ENCODE measurements at regions not wholly inside any gene's neighbourhood (a gene's known extent, or its start where the extent isn't known, plus 50 kb on each side); places are given as distances from the start of the nearest gene placed in this dataset.
"Not testable (repeated sequence)": the region's sequence is repeated elsewhere in the genome, so short reads cannot be mapped to it uniquely, and the experiment has no call there.

DNA sequence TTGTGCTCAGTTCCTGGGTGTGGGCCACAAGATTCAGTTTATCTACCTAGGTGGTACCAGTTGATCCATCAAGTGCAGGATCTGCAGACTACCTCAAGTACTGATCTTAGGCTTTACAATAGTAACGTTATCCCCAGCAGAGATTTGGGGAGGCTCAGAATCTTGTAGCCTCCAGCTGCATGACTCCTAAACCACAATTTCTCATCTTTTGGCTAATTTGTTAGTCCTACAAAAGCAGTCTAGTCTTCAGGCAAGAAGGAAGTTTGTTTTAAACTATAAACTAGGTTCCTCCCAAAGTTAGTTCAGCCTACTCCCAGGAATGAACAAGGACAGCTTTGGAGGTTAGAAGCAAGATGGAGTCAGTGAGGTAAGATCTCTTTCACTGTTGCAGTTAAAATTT, 213.5 kb upstream of the PIEZO2 start:
- Histone ChIP-seq H3K9me3 (ENCODE audit: control insufficient read depth in 1 of 2, insufficient read depth in 1 of 2, low read length in 2 of 2) (peaks cover 0 to 3% of the 10 kb centered on the region in 2 experiments), H3K36me3 (ENCODE audit: insufficient read depth, low read length) (no peaks in the 10 kb centered on the region), H3K27ac (ENCODE audit: low read depth in 1 of 2, low read length in 2 of 2) (no peak overlapping the region), H3K27me3 (ENCODE audit: control insufficient read depth in 1 of 2, insufficient read depth in 2 of 2, low read length in 2 of 2) (no peaks in the 10 kb centered on the region), H3K4me1 (ENCODE audit: insufficient read depth, low read length) (no peaks in the 10 kb centered on the region), H3K4me3 (ENCODE audit: low read length) (no peak overlapping the region)
- ChIA-PET POLR2A (no interaction called here), CTCF (no interaction called here)
- no peaks in the 10 kb centered on the region for H3K4me1 Mint-ChIP-seq (ENCODE audit: low read depth)
- intact Hi-C loops (cut with DNase I, micrococcal nuclease): no loop called here
- H3K27ac Mint-ChIP-seq: no peak overlapping the region
- H3K9me3 Mint-ChIP-seq: no peaks in the 10 kb centered on the region
- no peaks in the 10 kb centered on the region for H3K27me3 Mint-ChIP-seq
- no peak overlapping the region for H3K4me3 Mint-ChIP-seq
- TF ChIP-seq, protein P1, sequence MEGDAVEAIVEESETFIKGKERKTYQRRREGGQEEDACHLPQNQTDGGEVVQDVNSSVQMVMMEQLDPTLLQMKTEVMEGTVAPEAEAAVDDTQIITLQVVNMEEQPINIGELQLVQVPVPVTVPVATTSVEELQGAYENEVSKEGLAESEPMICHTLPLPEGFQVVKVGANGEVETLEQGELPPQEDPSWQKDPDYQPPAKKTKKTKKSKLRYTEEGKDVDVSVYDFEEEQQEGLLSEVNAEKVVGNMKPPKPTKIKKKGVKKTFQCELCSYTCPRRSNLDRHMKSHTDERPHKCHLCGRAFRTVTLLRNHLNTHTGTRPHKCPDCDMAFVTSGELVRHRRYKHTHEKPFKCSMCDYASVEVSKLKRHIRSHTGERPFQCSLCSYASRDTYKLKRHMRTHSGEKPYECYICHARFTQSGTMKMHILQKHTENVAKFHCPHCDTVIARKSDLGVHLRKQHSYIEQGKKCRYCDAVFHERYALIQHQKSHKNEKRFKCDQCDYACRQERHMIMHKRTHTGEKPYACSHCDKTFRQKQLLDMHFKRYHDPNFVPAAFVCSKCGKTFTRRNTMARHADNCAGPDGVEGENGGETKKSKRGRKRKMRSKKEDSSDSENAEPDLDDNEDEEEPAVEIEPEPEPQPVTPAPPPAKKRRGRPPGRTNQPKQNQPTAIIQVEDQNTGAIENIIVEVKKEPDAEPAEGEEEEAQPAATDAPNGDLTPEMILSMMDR (IDR thresholded peaks at IDR 0.05): no peak
- no peak for ATAC-seq (ENCODE audit: poor library complexity)
- no peak for DNase-seq
- no peaks in the 10 kb centered on the region for H3K36me3 Mint-ChIP-seq (ENCODE audit: low read depth)

DNA sequence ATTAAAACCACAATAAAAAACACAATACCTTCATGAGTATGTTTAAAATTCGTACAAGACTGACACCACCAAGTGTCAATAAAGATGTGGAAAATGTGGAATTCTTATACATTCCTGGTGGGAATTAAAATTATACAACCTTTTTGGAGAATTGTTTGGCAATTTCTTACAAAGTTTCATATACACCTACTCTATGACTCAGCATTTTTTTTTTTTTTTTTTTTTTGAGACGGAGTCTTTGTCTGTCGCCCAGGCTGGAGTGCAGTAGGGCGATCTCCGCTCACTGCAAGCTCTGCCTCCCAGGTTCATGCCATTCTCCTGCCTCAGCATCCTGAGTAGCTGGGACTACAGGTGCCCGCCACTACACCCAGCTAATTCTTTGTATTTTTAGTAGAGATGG, 212.5 kb upstream of the PIEZO2 start:
- H3K36me3 ChIP-seq (ENCODE audit: insufficient read depth, low read length); H3K27me3 ChIP-seq (ENCODE audit: control insufficient read depth in 1 of 2, insufficient read depth in 2 of 2, low read length in 2 of 2); H3K27me3 Mint-ChIP-seq; intact Hi-C loops (cut with DNase I, micrococcal nuclease); ATAC-seq (ENCODE audit: poor library complexity); H3K36me3 Mint-ChIP-seq (ENCODE audit: low read depth); H3K4me3 ChIP-seq (ENCODE audit: low read length); H3K4me3 Mint-ChIP-seq; H3K4me1 Mint-ChIP-seq (ENCODE audit: low read depth); H3K4me1 ChIP-seq (ENCODE audit: insufficient read depth, low read length); DNase-seq; H3K27ac ChIP-seq (ENCODE audit: low read depth in 1 of 2, low read length in 2 of 2); H3K9me3 ChIP-seq (ENCODE audit: control insufficient read depth in 1 of 2, insufficient read depth in 1 of 2, low read length in 2 of 2); POLR2A ChIA-PET; H3K27ac Mint-ChIP-seq; H3K9me3 Mint-ChIP-seq: not testable (repeated sequence)
- CTCF ChIA-PET: interaction anchor here (0.7 kb wide), 1 partner anchor 27 kb away, joined by 3 read pairs; no protein-coding TSS in a partner anchor

DNA sequence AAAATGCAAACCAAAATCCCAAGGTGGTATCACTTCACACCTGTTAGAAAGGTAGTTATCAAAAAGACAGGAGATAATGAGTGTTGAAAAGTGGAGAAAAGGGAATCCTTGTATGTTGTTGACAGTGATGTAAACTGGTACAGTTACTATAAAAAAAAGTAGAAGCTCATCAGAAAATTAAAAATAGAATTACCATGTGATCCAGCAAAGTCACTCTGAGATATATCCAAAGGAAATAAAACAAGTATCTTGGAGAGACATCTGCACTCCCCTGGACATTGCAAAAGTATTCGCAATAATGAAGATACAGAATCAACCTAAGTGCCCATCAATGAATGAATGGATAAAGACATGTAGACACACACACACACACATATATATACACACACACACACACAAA, 208.3 kb upstream of the PIEZO2 start:
- Histone ChIP-seq H3K4me3 (ENCODE audit: low read length) (no peak overlapping the region), H3K27me3 (ENCODE audit: control insufficient read depth in 1 of 2, insufficient read depth in 2 of 2, low read length in 2 of 2) (no peaks in the 10 kb centered on the region), H3K27ac (ENCODE audit: low read depth in 1 of 2, low read length in 2 of 2) (no peak overlapping the region), H3K36me3 (ENCODE audit: insufficient read depth, low read length) (no peaks in the 10 kb centered on the region), H3K4me1 (ENCODE audit: insufficient read depth, low read length) (no peaks in the 10 kb centered on the region), H3K9me3 (ENCODE audit: control insufficient read depth in 1 of 2, insufficient read depth in 1 of 2, low read length in 2 of 2) (no peaks in the 10 kb centered on the region)
- CTCF ChIA-PET: no interaction called here
- TF ChIP-seq, protein P1 (IDR thresholded peaks at IDR 0.05): no peak
- Mint-ChIP-seq H3K4me3 (no peak overlapping the region), H3K27ac (no peak overlapping the region), H3K27me3 (no peaks in the 10 kb centered on the region), H3K36me3 (ENCODE audit: low read depth) (no peaks in the 10 kb centered on the region), H3K4me1 (ENCODE audit: low read depth) (no peaks in the 10 kb centered on the region), H3K9me3 (no peaks in the 10 kb centered on the region)
- intact Hi-C loops (cut with DNase I, micrococcal nuclease): no loop called here
- ATAC-seq (ENCODE audit: poor library complexity): no peak
- no peak for DNase-seq
- POLR2A ChIA-PET: no interaction called here

DNA sequence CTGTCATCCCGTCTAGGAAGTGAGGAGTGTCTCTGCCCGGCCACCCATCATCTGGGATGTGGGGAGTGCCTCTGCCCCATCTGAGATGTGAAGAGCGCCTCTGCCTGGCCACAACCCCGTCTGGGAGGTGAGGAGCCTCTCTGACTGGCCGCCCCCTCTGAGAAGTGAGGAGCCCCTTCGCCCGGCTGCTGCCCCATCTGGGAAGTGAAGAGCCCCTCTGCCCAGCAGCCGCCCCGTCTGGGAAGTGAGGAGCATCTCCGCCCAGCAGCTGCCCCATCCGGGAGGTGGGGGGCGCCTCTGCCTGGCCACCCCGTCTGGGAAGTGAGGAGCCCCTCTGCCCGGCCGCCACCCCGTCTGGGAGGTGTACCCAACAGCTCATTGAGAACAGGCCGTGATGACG, 195.2 kb upstream of the PIEZO2 start:
- H3K4me1 ChIP-seq (ENCODE audit: insufficient read depth, low read length); H3K27me3 ChIP-seq (ENCODE audit: control insufficient read depth in 1 of 2, insufficient read depth in 2 of 2, low read length in 2 of 2); H3K27me3 Mint-ChIP-seq; CTCF ChIA-PET; H3K36me3 Mint-ChIP-seq (ENCODE audit: low read depth); intact Hi-C loops (cut with DNase I, micrococcal nuclease); DNase-seq; H3K4me1 Mint-ChIP-seq (ENCODE audit: low read depth); H3K4me3 Mint-ChIP-seq; H3K4me3 ChIP-seq (ENCODE audit: low read length); H3K9me3 Mint-ChIP-seq; H3K36me3 ChIP-seq (ENCODE audit: insufficient read depth, low read length); POLR2A ChIA-PET; H3K27ac ChIP-seq (ENCODE audit: low read depth in 1 of 2, low read length in 2 of 2); ATAC-seq (ENCODE audit: poor library complexity); H3K27ac Mint-ChIP-seq: not testable (repeated sequence)
- H3K9me3 ChIP-seq (ENCODE audit: control insufficient read depth in 1 of 2, insufficient read depth in 1 of 2, low read length in 2 of 2): peaks cover 5 to 17% of the 10 kb centered on the region in 2 experiments
